Cerebellar cortex (tissue), 1 donor: ENCODE measurements at regions not wholly inside any gene's neighbourhood (a gene's known extent, or its start where the extent isn't known, plus 50 kb on each side); places are given as distances from the start of the nearest gene placed in this dataset.

ENCODE experiments used
- DNase-seq: peaks from one replicate; pipeline ENCODE4 v3.0.0-alpha.2; 2015; ENCODE audit warnings: low spot score

GRCh38 chr7:156456032-156456431 lies 184.5 kb upstream of the RNF32 start:
- DNase-seq = no peak

DNA sequence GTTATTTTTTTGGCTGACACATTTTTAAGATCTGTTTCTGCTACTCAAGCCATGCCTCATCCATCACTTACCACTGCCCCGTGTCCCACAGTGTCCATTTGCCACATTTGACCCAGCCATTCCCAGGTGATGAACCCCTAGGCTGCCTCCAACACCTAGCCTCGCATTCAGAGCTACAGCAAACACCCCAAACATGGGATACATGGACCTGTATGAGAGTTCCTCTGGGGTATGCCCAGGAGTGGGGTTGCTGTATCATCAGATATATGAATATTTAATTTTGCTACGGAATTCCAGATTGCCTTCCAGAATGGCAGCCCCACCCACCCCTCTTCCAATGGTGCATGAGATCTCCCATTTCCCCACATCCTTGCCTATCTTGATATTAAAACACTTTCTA lies 190.1 kb upstream of the RNF32 start:
- DNase-seq = no peak

- no peak for DNase-seq
Observed at GRCh38 chr7:156448918-156449317, 191.7 kb upstream of the RNF32 start.

DNA sequence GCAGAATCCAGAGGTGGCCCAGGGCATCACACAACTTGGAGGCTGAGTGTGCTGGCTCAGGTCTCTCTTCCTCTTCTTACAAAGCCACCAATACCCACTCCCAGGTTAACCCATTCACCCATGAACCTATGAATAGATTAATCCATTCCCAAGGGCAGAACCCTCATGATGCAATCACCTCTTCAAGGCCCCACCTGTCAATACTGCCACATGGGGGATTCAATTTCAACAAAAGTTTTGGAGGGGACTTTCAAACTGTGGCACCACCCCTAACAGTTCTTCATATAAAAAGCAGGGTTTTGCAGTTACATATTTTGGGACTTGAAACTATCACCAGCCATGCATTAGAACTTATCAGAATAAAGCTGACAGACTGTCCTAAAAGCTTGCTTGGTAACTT lies 193.6 kb upstream of the RNF32 start:
- DNase-seq = no peak

- no peak for DNase-seq
Observed at GRCh38 chr7:156445997-156446761, 194.4 kb upstream of the RNF32 start.

- DNase-seq = no peak
Observed at GRCh38 chr7:156442516-156442915, 198.1 kb upstream of the RNF32 start.

DNA sequence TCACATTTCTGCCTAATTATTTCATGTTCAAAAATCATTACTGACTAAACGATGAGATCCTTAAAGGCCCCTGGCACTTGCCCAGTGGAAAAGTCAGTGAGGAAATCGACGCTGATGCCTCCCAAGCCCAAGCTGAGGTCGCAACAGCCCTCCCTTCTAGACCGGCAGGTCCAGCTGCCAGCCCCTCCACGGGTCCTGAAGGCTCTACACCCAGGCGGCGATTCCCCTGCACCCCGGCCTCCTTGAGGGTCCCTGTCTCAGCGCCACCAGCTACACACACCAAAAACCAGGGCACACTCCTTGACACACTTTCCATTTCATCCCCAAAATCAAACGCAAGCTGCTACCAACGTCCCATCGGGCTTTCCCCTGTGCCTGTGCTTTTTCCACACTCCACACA lies 200.1 kb upstream of the RNF32 start:
- no peak for DNase-seq

GRCh38 chr7:156438011-156438410 lies 202.6 kb upstream of the RNF32 start:
- no peak for DNase-seq

GRCh38 chr7:156437021-156437614 lies 203.5 kb upstream of the RNF32 start:
- DNase-seq = no peak

DNA sequence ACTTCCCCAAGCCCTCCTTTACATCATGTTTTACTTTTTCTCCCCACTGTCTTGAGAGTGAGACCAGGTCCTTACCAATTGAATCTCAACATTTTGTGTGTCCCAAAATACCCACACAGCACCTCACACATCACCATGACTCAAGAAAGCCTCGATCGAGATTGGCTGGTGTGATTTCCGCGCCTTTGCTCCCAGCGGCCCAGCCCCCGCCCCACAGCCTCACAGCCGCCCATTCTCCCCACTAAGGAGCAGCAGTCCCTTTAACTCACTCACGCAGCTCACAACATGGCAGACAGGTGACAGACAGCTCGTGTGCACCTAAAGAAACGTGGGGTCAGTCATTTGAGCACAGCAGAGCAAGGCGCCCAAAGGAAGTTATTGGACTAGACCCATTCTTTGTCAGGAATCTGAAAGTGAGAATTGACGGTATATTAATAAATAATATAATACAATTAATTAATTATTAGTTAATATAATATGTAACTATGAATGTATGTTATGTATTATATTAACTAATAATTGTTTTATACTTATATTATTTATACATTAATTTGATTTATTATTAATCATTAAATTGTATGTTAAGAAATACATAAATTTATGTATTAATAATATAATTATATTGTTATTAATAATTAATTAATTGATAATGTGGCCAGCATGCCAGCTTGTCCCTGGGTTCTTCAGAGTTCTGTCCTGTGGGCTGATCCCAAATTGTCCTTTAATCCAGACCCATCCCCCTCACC lies 204.9 kb upstream of the RNF32 start:
- no peak for DNase-seq

- DNase-seq = no peak
Observed at GRCh38 chr7:156434706-156435105, 205.9 kb upstream of the RNF32 start.

DNA sequence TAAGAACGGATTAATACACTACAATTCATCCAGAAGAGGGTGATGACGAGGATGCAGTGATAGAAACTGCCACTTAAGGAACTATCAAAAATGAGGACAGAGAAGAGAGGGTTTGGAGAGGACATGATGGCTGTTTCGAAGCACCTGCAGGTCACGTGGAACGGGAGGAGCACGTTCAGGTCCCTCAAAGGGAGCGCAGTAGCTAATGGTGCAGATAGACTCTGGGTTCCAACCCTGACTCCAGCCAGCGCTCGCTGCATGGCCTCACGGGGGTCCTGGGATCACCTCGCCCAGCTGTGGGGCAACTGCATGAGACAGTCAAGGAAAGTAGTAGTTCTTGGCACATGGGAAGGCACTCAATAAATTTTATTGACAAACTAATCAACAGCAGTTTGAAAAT lies 208.6 kb upstream of the RNF32 start:
- DNase-seq = no peak

DNA sequence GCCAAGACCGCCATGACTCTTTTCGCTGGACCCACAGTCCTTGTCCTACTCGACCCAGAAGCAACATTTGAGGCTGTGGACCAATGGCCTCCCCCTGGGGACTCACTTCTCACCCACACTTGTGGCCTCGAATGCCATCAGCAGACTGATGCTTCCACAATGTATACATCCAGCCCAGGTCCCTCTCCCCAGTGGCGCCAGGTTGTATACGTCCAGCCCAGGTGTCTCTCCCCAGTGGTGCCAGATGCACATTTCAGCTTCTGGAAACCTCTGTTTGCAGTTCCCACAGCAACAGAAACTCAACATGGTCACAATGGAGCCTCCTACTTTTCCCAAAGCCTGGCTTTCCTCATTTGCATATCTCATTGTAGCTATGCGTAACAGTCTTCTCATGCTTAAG lies 210.5 kb upstream of the RNF32 start:
- no peak for DNase-seq

DNA sequence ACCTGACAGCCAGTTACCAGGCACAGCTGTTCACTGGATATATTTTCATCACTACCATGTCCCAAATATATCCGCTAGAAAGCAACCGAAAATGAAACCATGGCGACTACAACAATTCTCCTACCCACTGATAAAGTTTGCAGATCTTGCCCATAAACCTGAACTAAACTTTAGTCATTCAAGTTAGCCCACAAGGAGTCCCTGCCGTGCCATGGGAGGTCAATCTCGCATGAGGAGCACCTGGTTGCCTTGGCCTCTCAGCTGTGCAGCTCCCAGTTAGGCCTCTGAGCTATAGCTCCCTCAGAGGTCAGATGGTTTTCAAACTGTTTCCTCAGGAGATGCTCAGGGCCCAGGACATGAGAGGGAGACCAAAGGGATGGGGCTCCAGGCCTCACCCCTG lies 211.1 kb upstream of the RNF32 start:
- DNase-seq = no peak

DNA sequence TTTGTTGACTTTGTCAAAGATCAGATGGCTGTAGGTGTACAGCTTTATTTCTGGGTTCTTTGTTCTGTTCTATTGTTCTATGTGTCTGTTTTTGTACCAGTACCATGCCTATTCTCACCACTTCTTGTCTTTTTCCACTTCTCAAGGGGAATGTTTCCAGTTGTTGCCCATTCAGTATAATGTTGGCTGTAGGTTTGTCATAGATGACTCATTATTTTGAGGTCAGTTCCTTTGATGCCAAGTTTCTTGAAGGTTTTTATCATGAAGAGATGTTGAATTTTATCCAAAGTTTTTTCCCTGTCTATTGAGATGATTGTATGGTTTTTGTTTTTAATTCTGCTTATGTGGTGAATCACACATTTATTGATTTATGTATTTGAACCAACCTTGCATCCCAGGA lies 216.7 kb upstream of the RNF32 start:
- no peak for DNase-seq

DNA sequence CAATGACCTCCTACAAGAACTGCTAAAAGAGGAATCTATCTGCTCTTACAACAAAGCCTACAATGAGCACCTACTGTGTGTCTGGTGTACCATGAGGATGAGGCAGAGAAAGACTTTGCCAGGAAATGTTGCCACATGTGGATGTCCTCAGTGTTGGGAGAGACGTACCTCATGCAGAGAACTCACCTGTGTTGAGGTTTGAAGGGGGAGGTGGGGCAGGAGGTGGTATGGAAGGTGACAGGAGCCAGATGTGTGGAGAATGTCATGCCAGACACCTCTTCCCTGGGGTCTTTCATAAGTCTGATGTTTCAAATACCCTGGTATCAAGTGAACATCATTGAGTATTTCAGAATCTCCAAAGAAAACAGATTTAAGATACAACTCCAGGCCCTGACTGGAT lies 220.1 kb upstream of the RNF32 start:
- DNase-seq = no peak

DNA sequence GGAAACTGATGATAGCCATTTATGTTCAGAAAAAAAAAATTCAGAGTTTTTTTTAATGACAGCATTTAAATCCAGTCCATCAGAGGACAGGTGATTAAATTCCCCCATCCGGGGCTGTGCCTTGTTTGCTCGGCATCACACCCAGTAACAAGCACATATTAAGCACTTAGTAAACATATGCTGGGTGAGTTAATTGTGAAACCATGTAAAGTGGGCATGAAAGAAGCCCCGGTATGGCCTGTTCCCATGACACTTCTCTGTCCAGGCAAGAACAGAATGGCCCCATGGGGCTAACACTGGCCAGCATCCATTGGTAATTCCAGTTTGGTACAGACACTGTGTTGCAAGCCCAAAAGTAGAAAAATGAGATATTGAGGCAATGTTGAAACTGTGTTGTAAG lies 220.8 kb upstream of the RNF32 start:
- DNase-seq = no peak

DNA sequence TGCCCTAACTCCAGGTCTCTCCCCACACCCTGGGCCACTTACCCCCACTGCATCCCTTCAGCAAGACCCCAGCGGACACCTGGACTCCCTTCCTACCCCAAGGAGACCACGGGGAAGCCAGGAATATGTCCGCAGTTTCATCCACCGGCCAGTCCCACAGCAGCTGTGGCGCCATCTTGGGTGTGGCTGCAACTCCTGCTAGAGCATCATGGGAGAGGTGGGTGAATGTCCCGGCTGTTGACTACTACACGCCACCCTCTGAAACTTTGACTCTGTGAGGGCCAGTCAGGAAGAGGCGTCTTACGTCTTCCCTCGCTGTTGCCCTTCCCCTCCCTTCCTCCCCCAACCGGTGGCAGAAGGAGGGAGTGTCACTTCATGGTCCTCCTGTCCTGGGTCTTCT lies 238.3 kb upstream of the RNF32 start:
- no peak for DNase-seq

GRCh38 chr7:156401617-156402016 lies 239.0 kb upstream of the RNF32 start:
- no peak for DNase-seq

DNA sequence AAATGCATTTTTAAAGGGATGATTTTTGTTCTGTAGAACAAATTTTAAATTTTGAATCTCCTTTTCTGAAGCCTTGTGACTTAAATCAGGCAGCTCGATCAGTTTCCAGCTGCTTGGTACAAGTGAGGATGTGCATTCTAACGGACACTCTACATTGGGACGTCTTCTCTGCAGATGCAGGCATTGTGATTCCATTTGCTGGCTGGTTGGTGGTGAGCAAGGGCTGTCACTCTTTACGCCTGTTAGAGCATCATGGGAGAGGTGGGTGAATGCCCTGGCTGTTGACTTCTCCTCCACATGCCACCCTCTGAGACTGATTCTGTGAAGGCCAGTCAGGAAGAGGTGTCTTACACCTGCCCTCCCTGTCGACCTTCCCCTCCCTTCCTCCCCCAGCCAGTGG lies 240.5 kb upstream of the RNF32 start:
- DNase-seq = no peak

DNA sequence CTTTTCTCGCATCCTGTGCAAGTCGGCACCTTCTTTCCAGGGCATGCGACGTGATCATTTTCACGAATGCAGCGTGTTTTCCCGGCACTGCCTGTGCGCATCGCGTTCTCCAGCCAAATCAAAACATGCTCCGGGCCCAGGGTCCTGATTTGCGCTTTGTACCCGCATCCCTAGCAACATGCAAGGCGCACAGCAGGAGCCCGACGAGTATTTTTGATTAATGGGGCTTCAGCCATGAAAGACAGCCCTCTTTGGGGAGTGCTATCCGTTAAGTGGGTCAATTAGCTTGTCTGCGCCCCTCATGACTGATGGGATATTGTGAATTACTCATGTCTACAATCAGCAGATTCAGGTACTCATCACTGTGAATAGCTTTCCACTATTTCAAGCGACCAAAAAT lies 243.3 kb upstream of the RNF32 start:
- no peak for DNase-seq

- DNase-seq = no peak
Observed at GRCh38 chr7:156389116-156389692, 251.4 kb upstream of the RNF32 start.

- DNase-seq = no peak
Observed at GRCh38 chr7:156386097-156386496, 254.5 kb upstream of the RNF32 start.
